Pancreas (tissue), 10 donors: ENCODE measurements at regions not wholly inside any gene's neighbourhood (a gene's known extent, or its start where the extent isn't known, plus 50 kb on each side); places are given as distances from the start of the nearest gene placed in this dataset.

Experiments
- ATAC-seq, 4 donors: fragments of 200-7000 bp; cut with Tn5 transposase; one replicate each; pipeline versions ENCODE4 v1.8.0 to v1.9.1; 2020; ENCODE audit warnings: mild to moderate bottlenecking in 4 of 4, moderate library complexity in 4 of 4
- DNase-seq, 6 donors: peaks; one replicate each; pipeline ENCODE4 v3.0.0-alpha.2; 2020
- FAIRE-seq: peaks from 2 replicates; lab custom pipeline; 2012; peaks lifted over from hg19 to GRCh38; lab: Jason Lieb, UNC
- H3K27ac ChIP-seq, 4 donors: fragments of 200-600 bp; sonication (generic); 1 replicate in 3 of 4; 2 replicates in 1 of 4; pipeline versions ENCODE4 v1.5.0 to v1.8.0; 2020
- H3K27me3 ChIP-seq, 4 donors: fragments of 200-600 bp; one replicate each; pipeline ENCODE4 v1.8.0; 2021
- H3K36me3 ChIP-seq, 3 donors: fragments of 200-600 bp; sonication (generic) in 1 of 3; one replicate each; pipeline versions ENCODE4 v1.5.0 to v1.8.0; 2020 to 2021
- H3K4me1 ChIP-seq, 3 donors: fragments of 200-600 bp; one replicate each; pipeline ENCODE4 v1.8.0; 2021
- H3K4me3 ChIP-seq, 4 donors: fragments of 200-600 bp; sonication (generic) in 2 of 4; one replicate each; pipeline versions ENCODE4 v1.5.0 to v1.8.0; 2020 to 2021
- H3K9me3 ChIP-seq, 4 donors: fragments of 200-600 bp; one replicate each; pipeline ENCODE4 v1.8.0; 2021
- WGBS, 2 donors: extraction: QIAGEN DNeasy Blood & Tissue Kit; methylation state at CpG; one replicate each; pipeline ENCODE4 v1.1.7; 2013; 5-methylcytosine and 5-hydroxymethylcytosine counted together
- intact Hi-C, 3 donors: fragments of 100-400 bp; cut with DNase I; formaldehyde crosslinking; loops; one replicate each; pipeline versions ENCODE4 v1.11.1 to v1.14.2; 2022
- TF ChIP-seq, protein P1 (sequence below), 4 donors: fragments of 200-600 bp; sonication (generic) in 3 of 4; IDR thresholded peaks; one replicate each; pipeline versions ENCODE4 v1.5.0 to v1.8.0; 2021; ENCODE audit warnings: antibody characterized with exemption in 4 of 4
- donor health status: healthy with polysubstance abuse.
- donor health status: DM: no; HTN: no; CAD: no; lungs with moderate emphysema.
- donor health status: DM: no; HTN: no; CAD: no.
- donor health status: control.
- donor health status: control.
- donor health status: Bipolar disorder and iron deficiency.
- donor health status: DM: yes; HTN: yes; CAD: no.
- donor health status: DM: no; HTN: no; CAD: no.
- donor health status: DM: no; HTN: no; CAD: no.
- donor health status: DM: yes; HTN: yes; CAD: no.

DNA sequence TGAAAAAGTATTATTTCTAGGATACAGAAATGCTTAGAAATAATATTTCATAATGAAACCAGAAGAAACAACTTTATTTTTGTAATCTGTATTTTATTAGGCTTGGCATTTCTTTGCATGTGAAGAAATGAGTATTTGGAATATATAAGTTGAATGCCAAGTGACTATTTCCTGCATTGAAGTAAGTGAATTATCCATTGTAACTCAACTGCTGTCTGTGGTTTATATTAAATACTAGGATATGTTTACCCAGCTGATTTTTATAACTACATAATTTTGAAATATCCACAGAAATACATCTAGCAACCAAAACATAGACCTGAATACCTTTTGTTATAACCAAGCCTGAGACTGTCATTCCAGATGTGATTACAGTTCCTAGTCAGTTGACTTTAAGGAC is 207.6 kb downstream of the THBS2 start:
- Histone ChIP-seq H3K4me1 (no peaks in the 10 kb centered on the region), H3K27ac (no peak overlapping the region), H3K27me3 (peaks cover 0 to 1% (median 0%) of the 10 kb centered on the region in 4 donors), H3K9me3 (no peaks in the 10 kb centered on the region), H3K4me3 (no peak overlapping the region), H3K36me3 (no peaks in the 10 kb centered on the region)
- FAIRE-seq (no peak), DNase-seq (no peak), ATAC-seq (no peak)
- intact Hi-C loops: no loop called here
- TF ChIP-seq, protein P1, sequence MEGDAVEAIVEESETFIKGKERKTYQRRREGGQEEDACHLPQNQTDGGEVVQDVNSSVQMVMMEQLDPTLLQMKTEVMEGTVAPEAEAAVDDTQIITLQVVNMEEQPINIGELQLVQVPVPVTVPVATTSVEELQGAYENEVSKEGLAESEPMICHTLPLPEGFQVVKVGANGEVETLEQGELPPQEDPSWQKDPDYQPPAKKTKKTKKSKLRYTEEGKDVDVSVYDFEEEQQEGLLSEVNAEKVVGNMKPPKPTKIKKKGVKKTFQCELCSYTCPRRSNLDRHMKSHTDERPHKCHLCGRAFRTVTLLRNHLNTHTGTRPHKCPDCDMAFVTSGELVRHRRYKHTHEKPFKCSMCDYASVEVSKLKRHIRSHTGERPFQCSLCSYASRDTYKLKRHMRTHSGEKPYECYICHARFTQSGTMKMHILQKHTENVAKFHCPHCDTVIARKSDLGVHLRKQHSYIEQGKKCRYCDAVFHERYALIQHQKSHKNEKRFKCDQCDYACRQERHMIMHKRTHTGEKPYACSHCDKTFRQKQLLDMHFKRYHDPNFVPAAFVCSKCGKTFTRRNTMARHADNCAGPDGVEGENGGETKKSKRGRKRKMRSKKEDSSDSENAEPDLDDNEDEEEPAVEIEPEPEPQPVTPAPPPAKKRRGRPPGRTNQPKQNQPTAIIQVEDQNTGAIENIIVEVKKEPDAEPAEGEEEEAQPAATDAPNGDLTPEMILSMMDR (IDR thresholded peaks at IDR 0.05): no peak

- FAIRE-seq: no peak
- intact Hi-C loops: no loop called here
- ATAC-seq: no peak
- Histone ChIP-seq H3K4me1 (no peaks in the 10 kb centered on the region), H3K4me3 (no peak overlapping the region), H3K27ac (no peak overlapping the region), H3K9me3 (no peaks in the 10 kb centered on the region), H3K27me3 (no peaks in the 10 kb centered on the region), H3K36me3 (no peaks in the 10 kb centered on the region)
- WGBS, 2 donors: 43 to 54% methylated on average over 5 of the region's 5 CpGs
- TF ChIP-seq, protein P1 (IDR thresholded peaks at IDR 0.05): no peak
- DNase-seq: no peak
These were observed 208.2 kb downstream of the THBS2 start for GRCh38 chr6:169045486-169045885.

GRCh38 chr6:169044381-169045230 is 209.0 kb downstream of the THBS2 start:
- WGBS, 2 donors: 62 to 70% methylated on average over 14 of the region's 14 CpGs
- DNase-seq (no peak), ATAC-seq (no peak), FAIRE-seq (no peak)
- no peak overlapping the region for H3K4me3 ChIP-seq
- no peak overlapping the region for H3K27ac ChIP-seq
- TF ChIP-seq, protein P1 (IDR thresholded peaks at IDR 0.05): no peak
- H3K9me3 ChIP-seq: no peaks in the 10 kb centered on the region
- H3K4me1 ChIP-seq: no peaks in the 10 kb centered on the region
- no peaks in the 10 kb centered on the region for H3K27me3 ChIP-seq
- no peaks in the 10 kb centered on the region for H3K36me3 ChIP-seq
- intact Hi-C loops: no loop called here

DNA sequence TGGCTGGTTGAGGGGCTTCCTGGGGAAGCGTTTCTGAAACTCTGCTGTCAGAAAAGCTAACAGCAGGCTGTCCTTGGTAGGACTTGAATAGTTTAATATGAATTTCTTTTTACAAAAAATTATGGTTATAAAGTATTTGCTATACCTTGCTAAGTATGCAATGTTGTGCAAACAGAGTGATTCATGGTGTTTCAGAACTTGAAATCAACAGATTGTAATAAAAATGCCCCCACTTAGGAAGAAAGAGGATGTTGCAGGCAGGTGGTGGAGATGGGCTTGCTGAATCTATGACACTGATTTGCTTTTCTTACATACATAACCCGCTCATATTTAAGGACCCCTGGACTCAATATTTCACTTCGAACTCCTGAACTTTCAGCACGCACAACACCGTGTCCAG is 211.6 kb downstream of the THBS2 start:
- no peak overlapping the region for H3K27ac ChIP-seq
- 71 to 74% methylated on average over 5 of the region's 5 CpGs for WGBS, 2 donors
- H3K9me3 ChIP-seq: no peaks in the 10 kb centered on the region
- no peaks in the 10 kb centered on the region for H3K36me3 ChIP-seq
- no peak for ATAC-seq
- TF ChIP-seq, protein P1 (IDR thresholded peaks at IDR 0.05): no peak
- H3K4me3 ChIP-seq: no peak overlapping the region
- no peak for FAIRE-seq
- no peaks in the 10 kb centered on the region for H3K27me3 ChIP-seq
- no peaks in the 10 kb centered on the region for H3K4me1 ChIP-seq
- DNase-seq: no peak
- intact Hi-C loops: no loop called here

GRCh38 chr6:169041078-169041477 is 212.6 kb downstream of the THBS2 start:
- TF ChIP-seq, protein P1 (IDR thresholded peaks at IDR 0.05): no peak
- H3K27me3 ChIP-seq: no peaks in the 10 kb centered on the region

More at GRCh38 chr6:169041078-169041477, 212.6 kb downstream of the THBS2 start:
- intact Hi-C loops: no loop called here
- Histone ChIP-seq H3K9me3 (no peaks in the 10 kb centered on the region), H3K27ac (no peak overlapping the region), H3K36me3 (no peaks in the 10 kb centered on the region), H3K4me3 (no peak overlapping the region), H3K4me1 (no peaks in the 10 kb centered on the region)
- 67 to 82% methylated on average over 9 of the region's 9 CpGs for WGBS, 2 donors
- no peak for FAIRE-seq
- ATAC-seq: no peak
- no peak for DNase-seq
